MM.1S (cell line): ENCODE measurements at regions not wholly inside any gene's neighbourhood (a gene's known extent, or its start where the extent isn't known, plus 50 kb on each side); places are given as distances from the start of the nearest gene placed in this dataset.

Experiments used
- DNase-seq: peaks from one replicate; pipeline ENCODE4 v3.0.0-alpha.2; 2015
- H2AFZ ChIP-seq: fragments of 300-600 bp; sonication (generic); 2 replicates; pipeline ENCODE4 v1.6.0; 2016; ENCODE audit warnings: antibody characterized with exemption, low read length
- H3F3A ChIP-seq: fragments of 300-600 bp; sonication (generic); 2 replicates; pipeline ENCODE4 v1.6.1; 2016; ENCODE audit warnings: mild to moderate bottlenecking, antibody characterized with exemption, low read length, moderate library complexity, mixed read lengths; ENCODE audit not compliant: insufficient read depth
- H3K27ac ChIP-seq: fragments of 300-600 bp; sonication (generic); 2 replicates; pipeline ENCODE4 v1.5.1; 2016; ENCODE audit warnings: mild to moderate bottlenecking, low read length
- H3K27me3 ChIP-seq: fragments of 300-600 bp; sonication (generic); replicated peaks from 2 replicates; pipeline ENCODE4 v1.6.0; 2016; ENCODE audit warnings: low read length; ENCODE audit not compliant: insufficient read depth
- H3K36me3 ChIP-seq: fragments of 300-600 bp; sonication (generic); replicated peaks from 2 replicates; pipeline ENCODE4 v1.6.1; 2016; ENCODE audit warnings: mild to moderate bottlenecking, low read length, mixed read lengths; ENCODE audit not compliant: insufficient read depth
- H3K4me1 ChIP-seq: fragments of 300-600 bp; sonication (generic); 2 replicates; pipeline ENCODE4 v1.6.1; 2016; ENCODE audit warnings: low read length, mixed read lengths
- H3K4me2 ChIP-seq: fragments of 300-600 bp; sonication (generic); 2 replicates; pipeline ENCODE4 v1.6.0; 2016; ENCODE audit warnings: low read depth, low read length
- H3K4me3 ChIP-seq: fragments of 300-600 bp; sonication (generic); 2 replicates; pipeline ENCODE4 v1.5.1; 2016; ENCODE audit warnings: low read length, mixed read lengths
- H3K79me2 ChIP-seq: fragments of 300-600 bp; sonication (generic); 2 replicates; pipeline ENCODE4 v1.6.1; 2016; ENCODE audit warnings: mixed run types, low read length, mixed read lengths
- H3K9ac ChIP-seq: fragments of 300-600 bp; sonication (generic); 2 replicates; pipeline ENCODE4 v1.6.1; 2016; ENCODE audit warnings: low read length, mixed read lengths
- H3K9me2 ChIP-seq: fragments of 300-600 bp; sonication (generic); replicated peaks from 2 replicates; pipeline ENCODE4 v1.6.1; 2016; ENCODE audit warnings: mild to moderate bottlenecking, low read length, mixed read lengths; ENCODE audit not compliant: insufficient read depth
- H3K9me3 ChIP-seq: fragments of 300-600 bp; sonication (generic); replicated peaks from 2 replicates; pipeline ENCODE4 v1.6.1; 2016; ENCODE audit warnings: mild to moderate bottlenecking, low read length, mixed read lengths; ENCODE audit not compliant: insufficient read depth
- H4K20me1 ChIP-seq: fragments of 300-600 bp; sonication (generic); 2 replicates; pipeline ENCODE4 v1.6.1; 2016; ENCODE audit warnings: mild to moderate bottlenecking, low read length, moderate library complexity, mixed read lengths; ENCODE audit not compliant: insufficient read depth
- CTCF ChIP-seq: fragments of 300-600 bp; sonication (generic); IDR thresholded peaks from 2 replicates; pipeline ENCODE4 v1.5.1; 2016; ENCODE audit warnings: antibody characterized with exemption, low read length, mixed read lengths
- EZH2 ChIP-seq: fragments of 300-600 bp; sonication (generic); optimal IDR thresholded peaks from 2 replicates; pipeline ENCODE3; 2017; ENCODE audit warnings: low read depth, mild to moderate bottlenecking, antibody characterized with exemption, low read length, mixed read lengths
- EZH2phosphoT487 ChIP-seq: fragments of 300-600 bp; sonication (generic); IDR thresholded peaks from 2 replicates; pipeline ENCODE4 v1.6.1; 2018; ENCODE audit warnings: antibody characterized with exemption, low read length

GRCh38 chr7:153522261-153522660 is 529.9 kb upstream of the DPP6 start:
- H3K36me3 ChIP-seq, result no peaks in the 10 kb centered on the region
- H3K9ac ChIP-seq, result no peak overlapping the region
- DNase-seq, result no peak
- no peak overlapping the region for H3K4me3 ChIP-seq
- no peaks in the 10 kb centered on the region for H3F3A ChIP-seq
- no peak overlapping the region for H2AFZ ChIP-seq
- H3K4me1 ChIP-seq, result no peaks in the 10 kb centered on the region
- TF ChIP-seq EZH2 (no peak), EZH2phosphoT487 (no peak), CTCF (no peak)
- H3K27me3 ChIP-seq, result no peaks in the 10 kb centered on the region
- H3K79me2 ChIP-seq, result no peaks in the 10 kb centered on the region
- no peaks in the 10 kb centered on the region for H3K9me2 ChIP-seq
- no peaks in the 10 kb centered on the region for H3K9me3 ChIP-seq
- no peak overlapping the region for H3K4me2 ChIP-seq
- H3K27ac ChIP-seq, result no peak overlapping the region
- H4K20me1 ChIP-seq, result no peaks in the 10 kb centered on the region

- Histone ChIP-seq H3K4me1 (no peaks in the 10 kb centered on the region), H3K9ac (no peak overlapping the region), H2AFZ (no peak overlapping the region), H3K4me3 (no peak overlapping the region), H4K20me1 (no peaks in the 10 kb centered on the region), H3F3A (no peaks in the 10 kb centered on the region), H3K4me2 (no peak overlapping the region), H3K27ac (no peak overlapping the region), H3K36me3 (no peaks in the 10 kb centered on the region), H3K9me2 (no peaks in the 10 kb centered on the region), H3K27me3 (no peaks in the 10 kb centered on the region), H3K9me3 (no peaks in the 10 kb centered on the region), H3K79me2 (no peaks in the 10 kb centered on the region)
- TF ChIP-seq EZH2phosphoT487, result no peak
- no peak for TF ChIP-seq EZH2
- no peak for TF ChIP-seq CTCF
- no peak for DNase-seq
These were observed 528.7 kb upstream of the DPP6 start for GRCh38 chr7:153523320-153524015.

- no peak overlapping the region for H3K4me3 ChIP-seq
- H3K9me3 ChIP-seq, result no peaks in the 10 kb centered on the region
- DNase-seq, result no peak
- H3K9ac ChIP-seq, result no peak overlapping the region
- no peaks in the 10 kb centered on the region for H3K4me1 ChIP-seq
- H2AFZ ChIP-seq, result no peak overlapping the region
- no peaks in the 10 kb centered on the region for H3K79me2 ChIP-seq
- H3K27me3 ChIP-seq, result no peaks in the 10 kb centered on the region
- H3K36me3 ChIP-seq, result no peaks in the 10 kb centered on the region
- H3K27ac ChIP-seq, result no peak overlapping the region
- H3K9me2 ChIP-seq, result no peaks in the 10 kb centered on the region
- no peak for TF ChIP-seq EZH2phosphoT487
- no peak for TF ChIP-seq CTCF
- no peak for TF ChIP-seq EZH2
- H4K20me1 ChIP-seq, result no peaks in the 10 kb centered on the region
- H3F3A ChIP-seq, result no peaks in the 10 kb centered on the region
- no peak overlapping the region for H3K4me2 ChIP-seq
These were observed 528.1 kb upstream of the DPP6 start for GRCh38 chr7:153524070-153524601.
